GM19395 (cell line): ENCODE measurements at regions not wholly inside any gene's neighbourhood (a gene's known extent, or its start where the extent isn't known, plus 50 kb on each side); places are given as distances from the start of the nearest gene placed in this dataset.
A peak's percentile ranks its signal among the peaks of the same experiment; 100 is the strongest.

Source experiments
- ATAC-seq: cut with Tn5 transposase; IDR thresholded peaks from one replicate; pipeline ENCODE4 v1.9.1; 2021; ENCODE audit warnings: mild to moderate bottlenecking, moderate library complexity; ENCODE audit not compliant: unreplicated experiment

DNA sequence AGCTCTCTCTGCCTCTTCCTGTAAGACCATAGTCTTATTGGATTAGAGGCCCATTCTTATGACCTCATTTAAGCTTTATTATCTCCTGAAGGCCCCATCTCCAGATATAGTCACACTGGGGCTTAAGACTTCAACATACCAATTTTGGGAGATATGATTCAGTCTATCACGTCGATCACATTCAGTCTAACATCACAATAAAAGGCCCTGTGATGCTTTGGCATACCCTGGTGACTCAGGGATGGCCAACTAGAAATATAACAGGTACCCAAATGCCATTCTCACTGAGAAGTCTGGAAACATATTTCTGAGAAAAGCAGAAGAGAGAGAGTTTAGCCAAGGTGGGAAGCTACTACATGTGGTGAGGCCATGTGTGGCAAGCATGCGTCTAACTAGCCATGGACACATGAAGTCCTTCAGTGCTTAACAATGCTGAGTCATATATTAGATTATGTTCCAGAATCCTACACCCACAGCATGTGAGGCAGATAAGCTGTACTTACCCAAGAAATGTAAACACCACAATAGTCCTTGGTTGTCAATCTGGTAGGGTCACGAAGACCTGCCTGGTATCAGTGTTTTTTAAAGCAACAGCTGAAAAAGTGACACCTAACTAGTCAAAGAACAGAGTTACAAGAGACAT, 485.1 kb downstream of the FOXO1 start:
- ATAC-seq = no peak

DNA sequence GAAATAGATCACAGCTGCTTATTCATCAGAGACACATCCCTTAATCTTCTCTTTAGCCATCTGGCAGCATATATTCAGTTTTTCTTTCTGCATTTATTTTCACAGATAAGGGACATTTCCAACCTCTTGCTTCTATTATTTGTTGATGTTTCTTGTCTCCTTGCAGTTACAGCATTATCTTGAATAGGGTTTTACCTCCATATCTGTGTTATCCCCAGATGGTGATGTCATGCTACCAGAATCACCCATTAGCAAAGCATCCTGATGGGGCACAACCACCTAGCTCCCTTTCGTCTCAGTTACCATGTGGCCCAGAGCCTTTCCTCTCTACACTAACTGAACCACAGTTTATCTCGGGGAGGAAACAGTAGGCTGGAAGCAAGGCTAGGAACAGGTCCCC, 483.9 kb downstream of the FOXO1 start:
- ATAC-seq = no peak

DNA sequence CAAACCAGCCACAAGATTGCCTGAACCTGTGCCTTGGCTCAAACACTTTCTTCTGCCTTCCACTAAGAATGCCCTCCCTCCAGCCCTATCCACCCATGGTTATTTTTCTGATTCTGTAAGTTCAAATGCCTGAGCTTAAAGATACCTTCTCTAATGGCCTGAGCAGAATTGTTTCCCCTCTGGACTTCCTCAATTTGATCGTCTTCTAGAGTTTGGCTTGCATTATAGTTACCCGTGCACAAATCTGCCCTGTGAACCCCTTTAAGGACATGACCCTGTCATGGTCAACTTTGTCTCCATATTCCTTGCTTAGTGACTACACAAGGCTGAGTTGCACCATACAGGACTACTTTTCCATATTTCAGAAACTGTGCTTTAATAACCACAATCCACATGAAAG, 481.0 kb downstream of the FOXO1 start:
- no peak for ATAC-seq

DNA sequence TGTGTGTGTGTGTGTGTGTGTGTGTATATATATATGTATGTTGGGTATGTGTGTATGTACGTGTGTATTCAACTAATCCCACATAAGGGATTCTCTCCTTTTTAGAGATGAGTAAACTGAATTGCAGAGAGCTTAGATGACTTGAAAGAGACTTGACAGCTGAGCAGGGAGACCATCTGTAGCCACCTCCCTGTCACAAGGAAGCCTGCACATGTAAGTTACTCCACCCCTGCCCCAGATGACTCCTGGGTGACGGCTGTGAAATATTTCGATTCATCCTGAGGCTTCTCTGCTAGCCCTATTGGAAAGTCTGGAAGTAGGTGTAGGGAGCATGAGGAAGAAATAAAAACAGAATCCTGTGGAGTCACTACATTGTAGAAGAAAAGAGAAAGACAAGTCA, 480.4 kb downstream of the FOXO1 start:
- ATAC-seq = no peak

DNA sequence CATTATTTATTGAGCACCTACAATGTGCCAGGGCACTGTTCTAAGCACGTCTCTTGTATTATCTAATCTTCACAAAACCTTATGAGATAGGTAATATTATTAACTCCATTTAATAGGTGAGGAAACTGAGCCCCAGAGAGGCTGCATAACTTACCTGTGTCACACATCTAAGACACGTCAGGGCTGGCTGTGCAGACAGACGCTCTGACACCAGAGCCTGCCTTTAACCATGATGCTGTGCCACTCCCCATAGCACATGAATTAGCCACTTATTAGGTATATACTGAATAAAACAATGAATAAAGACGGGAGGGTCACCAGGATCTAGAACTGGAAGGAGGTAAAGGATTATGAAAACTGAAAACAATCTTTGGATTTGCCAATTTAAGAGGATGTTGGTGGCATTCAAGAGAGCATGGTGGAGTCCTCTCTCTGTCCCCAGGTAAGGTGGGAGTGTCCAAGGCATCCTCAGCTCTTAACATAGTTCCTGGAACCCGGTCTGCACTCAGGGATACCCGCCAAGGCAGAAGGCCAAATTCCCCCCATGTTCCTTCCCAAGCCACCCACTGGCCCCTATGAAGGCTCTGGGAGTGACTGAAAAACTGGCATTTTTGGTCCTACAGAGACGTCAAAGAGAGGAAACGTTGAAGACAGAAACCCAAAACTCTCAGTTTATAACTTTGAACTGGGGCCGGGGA, 479.7 kb downstream of the FOXO1 start:
- no peak for ATAC-seq

DNA sequence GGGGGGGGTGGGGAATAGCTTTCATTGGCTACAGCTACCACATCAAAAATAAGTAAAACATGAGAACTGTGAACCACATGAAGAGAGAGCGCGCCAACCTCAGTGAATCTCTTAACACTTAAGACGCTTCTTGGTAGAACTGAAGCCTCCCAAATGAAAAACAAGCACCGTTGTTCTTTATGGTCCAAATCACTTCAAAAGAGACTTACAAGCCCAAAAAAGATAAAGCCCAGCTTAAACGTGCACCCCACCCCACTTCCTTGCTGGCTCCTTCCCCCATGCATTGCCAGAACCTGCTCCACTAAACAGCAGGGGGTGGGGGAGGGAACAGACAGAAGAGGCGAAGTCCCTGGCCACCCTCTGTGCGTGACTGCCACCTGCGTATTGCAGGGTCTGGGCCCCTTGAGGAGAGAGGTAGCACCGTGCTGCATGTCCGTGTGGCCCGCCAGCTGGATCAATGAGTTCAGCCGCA, 479.1 kb downstream of the FOXO1 start:
- no peak for ATAC-seq

DNA sequence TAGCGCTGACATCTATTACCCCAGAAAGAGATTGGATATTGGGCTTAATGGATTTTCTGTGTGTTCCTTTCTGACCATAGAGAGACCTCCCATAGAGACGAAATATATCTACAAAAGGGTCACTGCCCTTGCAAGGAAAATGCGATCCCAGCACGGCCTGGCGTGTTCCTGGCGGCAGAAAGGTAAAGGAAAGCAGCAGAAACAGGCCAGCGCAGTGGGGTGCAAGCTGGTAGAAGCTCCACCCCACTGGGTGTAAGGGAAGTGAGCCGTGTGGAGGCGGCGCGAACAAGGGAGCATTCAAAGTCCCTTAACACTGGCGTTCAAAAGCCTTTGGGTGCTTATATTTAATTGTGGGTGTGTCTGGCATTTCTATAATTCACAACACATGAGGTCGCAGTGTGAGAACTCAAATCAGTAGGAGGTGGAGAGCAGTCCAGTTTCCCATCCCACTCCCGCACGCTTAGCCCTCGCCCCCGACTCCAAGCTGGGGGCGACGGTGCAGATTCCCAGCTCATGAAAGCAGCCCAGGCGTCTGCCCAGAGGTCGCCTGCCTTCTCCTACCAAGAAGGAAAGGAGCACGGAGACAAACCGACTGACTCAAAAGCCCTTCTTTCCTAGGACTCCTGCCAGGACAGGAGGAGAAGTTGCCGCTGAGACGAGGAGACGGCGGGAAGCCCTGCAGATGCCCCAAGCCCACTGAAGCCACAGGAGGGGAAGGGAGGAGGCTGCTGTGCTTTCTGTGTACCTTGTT, 478.4 kb downstream of the FOXO1 start:
- ATAC-seq = no peak

DNA sequence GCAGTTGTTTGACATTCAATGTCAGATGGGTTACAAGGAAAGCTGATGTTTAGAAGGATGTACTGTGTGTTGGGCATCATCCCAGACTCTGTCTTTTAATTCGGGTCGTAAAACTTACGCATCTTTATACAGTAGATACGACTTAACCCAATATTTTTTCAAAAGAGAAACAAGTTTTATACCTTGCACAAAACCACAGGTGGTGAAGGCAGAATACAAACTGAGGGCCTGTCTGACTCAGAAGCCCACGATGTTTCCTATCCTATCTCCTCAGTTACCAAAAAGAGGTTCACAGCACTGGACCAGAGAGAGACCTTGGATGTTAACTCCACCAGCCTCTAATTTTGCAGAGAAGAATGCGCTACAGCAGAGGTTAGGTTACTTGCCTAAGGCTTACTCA, 477.0 kb downstream of the FOXO1 start:
- no peak for ATAC-seq

DNA sequence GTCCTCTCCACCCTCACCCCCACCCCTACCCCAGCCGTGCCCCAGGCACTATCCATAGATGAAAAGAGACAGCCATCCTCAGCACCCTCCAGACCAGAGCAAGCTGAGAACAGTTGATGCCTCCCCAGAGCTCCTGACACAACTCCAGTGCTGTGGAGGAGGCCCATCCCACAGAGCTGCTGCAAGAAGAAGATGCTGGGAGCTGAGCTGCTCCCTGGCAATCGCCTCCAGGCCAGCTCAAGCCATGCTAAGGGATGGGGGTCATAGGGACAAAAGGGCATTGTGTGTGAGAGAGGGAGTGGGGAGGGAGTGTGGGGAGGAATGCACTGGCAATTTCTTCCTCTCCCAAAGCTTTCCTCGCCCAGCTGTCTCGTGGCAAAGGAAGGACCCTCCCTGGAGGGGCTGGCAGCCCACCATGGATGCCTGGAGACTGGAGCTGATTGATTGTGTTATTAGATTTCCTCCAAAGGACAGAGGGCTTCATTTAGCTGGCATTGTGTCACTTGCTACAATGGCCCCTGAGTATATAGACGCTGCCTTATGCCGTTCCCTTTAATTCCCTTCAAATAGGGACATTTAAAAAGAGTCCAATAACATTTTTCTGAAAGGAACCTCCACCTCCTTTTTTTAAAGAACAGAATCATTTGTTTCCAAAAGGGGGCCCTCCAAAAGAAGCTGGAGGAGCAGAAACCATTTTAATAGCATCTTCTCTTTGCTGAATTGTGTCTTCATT, 476.4 kb downstream of the FOXO1 start:
- ATAC-seq = no peak

DNA sequence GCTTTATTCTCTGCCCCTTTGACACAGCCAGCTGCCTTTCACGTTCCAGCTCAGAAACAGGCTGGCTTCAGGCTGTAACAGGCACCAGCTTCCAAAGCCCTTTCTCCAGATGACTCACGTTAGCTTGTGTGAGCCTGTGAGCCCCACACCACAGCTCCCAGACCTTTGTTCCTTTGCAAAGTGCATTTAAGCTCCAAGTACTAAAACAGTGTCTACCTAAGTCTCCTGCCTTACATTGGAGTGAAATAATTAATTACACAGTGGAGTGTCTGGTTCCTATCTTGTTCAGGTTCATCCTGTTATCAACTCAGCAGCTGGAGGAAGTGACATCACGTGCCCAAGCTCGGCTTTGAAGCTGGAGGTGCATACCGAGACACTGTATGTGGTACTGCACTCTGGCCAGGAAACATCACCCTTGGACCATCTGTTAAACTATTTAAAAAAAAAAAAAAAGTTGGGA, 475.8 kb downstream of the FOXO1 start:
- ATAC-seq = peak; percentile 68

DNA sequence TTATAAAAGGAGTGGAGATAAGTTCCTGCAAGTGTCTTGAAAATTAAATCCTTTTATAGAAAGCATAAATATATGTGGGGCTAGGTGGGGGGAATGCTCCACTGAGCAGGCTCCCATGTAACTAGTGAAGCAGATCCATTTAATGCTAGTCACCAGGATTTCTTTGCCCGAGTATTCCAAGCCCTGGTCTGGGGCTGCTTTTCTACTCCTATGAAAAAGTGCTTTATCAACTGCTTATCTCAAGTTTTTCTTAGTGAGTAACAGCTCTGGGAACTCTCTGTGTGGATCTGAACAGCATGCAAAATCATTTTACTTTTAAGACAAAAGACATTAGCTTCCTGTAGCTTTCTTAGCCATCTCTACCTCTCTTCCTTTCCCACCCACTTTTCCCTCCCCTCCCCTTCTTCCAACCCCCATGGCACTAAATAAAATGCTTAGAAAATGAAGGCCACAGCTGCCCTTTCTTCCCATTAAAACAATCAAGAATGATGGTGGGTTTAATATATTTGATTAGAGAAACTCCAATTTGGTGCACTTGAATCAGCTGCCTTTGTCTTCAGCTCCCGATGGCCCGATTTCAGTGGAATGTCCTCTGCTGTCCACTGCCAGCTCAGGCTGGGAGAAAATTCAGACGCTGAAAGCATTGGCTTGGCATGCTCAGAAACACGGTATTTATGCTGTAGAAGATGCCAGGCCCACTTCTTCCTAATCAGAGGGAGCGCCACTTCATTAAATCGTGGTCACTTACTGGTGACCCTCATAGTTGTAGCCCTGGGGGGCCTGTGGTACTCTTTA, 475.1 kb downstream of the FOXO1 start:
- ATAC-seq = no peak

DNA sequence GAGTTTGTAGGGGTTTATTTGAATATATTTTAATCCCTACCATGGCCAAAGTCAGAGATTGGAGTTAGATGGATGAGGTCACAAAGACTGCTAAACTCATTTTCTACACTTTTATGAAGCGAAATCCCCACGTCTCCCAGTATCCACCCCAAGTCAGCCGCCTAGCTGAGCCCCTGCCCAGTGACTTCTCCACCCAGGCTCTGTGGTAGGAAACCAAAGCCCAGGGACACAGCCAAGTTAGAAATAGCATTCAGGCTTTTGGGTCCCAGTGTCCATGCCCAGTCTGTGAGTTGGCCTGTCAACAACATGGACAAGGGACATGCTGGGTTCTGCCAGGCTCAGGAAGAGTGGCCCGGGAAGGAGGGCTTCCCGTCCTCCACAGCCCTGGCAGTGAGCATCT, 474.0 kb downstream of the FOXO1 start:
- ATAC-seq = no peak

DNA sequence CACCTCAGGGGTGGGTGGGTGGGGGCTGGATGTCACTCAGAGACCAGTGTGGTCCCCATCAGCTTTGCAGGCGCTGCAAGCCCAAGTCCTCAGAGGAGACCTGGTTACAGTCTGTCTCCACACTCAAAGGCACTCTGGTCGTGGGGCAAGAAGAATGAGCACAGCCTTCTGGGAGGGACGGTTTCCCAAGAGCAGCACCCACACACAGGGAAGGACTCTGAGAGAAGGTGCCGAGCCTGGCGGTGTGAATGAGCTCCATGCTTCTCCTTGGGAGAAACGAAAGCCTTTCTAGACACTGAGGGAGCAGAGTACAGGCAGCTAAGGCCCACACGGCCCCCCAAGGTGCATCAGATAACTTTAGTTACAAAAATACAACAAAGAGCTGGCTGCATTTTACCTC, 473.6 kb downstream of the FOXO1 start:
- no peak for ATAC-seq

DNA sequence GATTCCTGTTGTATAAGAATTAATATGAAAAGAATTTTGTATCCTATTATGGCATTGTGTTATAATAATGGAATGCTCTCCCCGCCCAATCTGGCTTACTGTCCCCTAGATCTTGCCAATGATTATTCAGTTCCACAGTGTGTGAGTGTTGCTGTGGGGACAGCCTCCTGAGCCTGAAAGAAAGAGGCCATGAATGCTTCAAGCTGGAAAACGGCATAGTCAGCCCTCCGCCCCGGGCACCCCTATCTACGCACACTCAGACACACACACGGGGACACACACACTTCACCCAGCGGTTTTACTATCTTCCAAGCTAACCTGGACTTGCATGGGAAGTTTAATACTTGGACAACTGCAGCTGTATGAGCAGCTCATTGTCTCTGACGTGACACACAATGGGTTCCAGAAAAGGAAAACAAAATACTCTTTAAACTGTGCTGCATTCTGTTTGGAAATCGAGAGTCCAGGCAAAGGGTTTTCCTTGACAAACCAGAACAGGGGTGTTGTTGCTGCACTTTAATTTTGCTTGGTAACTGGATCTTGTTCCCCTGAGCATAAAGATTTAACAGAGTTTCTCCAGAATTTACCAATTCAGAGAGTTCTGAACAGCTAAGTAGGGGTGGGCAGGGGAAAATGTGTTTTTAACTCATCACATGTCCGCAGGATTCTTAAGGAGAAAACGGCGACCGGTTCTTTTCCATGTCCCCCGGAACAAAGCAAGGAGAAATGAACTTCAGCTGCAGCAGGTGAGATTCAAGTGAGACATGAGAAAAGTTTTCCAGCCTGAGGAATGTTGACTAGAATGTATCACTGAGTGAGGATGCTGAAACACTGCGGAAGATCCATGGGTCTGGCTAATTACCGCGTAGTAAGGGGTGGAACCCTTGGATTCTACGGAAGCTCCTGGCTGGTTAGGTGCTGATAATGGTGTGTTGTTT, 472.9 kb downstream of the FOXO1 start:
- no peak for ATAC-seq

DNA sequence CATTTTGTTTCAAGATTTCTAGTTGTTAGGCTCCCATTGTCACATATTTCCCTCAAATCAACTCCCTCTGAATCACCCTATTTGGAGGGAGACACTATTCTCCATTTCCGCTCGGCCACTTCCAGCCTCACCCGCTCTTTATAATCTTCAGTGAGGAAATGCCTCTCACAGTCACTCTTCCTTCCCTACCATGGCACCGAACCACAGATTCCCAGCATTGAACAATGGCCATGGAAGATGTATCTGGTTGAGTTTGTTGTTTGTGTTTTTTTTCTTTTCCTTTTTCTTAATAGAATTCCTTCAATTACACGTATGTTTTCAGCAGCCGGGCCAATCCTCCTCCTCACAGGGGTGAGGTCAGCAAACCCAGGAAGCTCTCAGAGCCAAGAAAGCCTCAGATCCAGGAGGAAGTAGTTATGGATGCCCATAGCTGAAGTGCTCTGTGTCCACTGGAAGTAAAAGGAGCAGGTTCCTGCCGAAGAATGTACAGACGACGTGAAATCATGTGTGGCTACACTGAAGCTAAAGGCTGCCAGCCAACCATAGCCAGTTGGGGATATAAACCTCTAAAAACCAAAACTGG, 472.1 kb downstream of the FOXO1 start:
- ATAC-seq = no peak

DNA sequence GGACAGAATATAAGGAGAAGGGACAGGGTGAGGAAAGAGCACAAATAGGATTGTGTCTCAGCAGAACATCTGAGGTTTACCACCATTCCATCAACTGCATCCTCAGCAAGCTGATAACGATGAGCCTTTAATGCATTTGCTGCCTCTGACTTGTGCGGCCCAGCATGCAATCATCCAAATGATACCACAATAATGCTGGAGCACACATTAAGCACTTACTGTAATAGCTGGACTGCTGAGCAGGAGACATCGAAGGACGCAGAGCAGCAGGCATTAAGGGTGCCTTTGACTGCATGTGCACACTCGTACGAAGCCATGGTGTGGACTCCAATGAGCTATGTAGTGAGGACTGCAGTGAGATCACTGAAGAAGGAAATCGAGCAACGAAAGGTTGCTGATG, 469.4 kb downstream of the FOXO1 start:
- ATAC-seq = no peak

DNA sequence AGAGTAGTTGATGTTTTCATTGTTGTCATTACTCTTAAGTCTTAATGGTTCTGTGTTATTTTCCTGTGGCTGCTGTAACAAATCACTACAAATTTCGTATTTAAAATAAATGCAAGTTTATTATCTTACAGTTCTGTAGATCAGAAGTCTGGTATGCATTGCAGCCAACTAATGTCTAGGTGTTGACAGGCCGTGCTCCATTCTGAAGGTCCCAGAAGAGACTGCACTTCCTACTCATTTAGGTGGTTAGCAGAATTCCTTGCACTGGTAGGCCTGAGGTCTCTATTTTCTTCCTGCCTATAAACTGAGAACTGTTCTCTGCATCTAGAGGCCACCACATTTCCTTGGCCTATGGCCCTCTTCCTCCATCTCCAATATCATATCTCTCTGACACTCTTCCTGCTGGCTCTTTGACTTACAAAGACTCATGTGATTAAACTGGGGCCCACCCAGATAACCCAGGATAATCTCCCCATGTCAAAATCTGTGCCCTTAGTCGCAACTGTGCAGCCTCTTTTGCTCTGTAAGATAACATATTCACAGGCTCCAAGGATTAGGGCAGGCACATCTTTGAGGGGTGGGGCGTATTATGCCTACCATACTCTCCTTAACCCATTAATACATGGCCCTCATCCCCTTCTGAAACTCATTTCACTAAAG, 468.4 kb downstream of the FOXO1 start:
- no peak for ATAC-seq

DNA sequence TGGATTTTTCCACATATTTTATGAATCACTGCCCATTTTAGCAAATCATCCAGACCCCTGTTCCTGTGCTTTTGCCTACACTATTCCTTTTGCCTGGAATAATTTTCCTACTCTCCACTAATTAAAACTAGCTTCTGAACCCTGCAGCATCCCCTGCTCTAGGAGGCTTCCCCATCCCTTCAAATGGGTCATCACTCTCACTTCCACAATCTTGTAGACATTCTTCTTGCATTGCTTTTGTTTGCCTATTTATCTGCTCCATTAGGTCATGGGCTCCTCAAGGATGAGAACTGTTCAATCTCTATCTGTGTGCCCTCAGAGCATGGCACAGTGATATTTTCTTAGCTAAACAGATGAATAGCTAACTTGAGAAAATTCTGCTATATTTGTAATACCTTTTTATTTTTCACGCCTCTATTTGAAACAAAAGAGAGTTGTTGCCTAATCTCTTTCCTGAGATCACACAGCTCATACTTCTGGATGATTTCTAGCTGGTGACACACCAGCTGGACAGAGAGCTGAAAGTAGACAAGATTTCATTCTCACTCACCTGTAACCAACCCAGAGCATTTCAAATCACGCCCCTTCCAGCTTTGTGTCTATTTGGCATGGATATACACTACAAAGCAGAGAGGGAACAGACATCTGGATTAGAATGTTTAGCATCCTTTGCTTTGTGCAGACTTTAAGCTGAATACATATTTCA, 466.0 kb downstream of the FOXO1 start:
- no peak for ATAC-seq
